RKO (cell line): ENCODE measurements at regions not wholly inside any gene's neighbourhood (a gene's known extent, or its start where the extent isn't known, plus 50 kb on each side); places are given as distances from the start of the nearest gene placed in this dataset.

Experiments
- DNase-seq: peaks from one replicate; pipeline ENCODE4 v3.0.0-alpha.2; 2016; ENCODE audit warnings: low spot score

GRCh38 chr2:23292024-23292423, 93.0 kb upstream of the KLHL29 start:
- no peak for DNase-seq

- DNase-seq, result no peak
These were observed 91.9 kb upstream of the KLHL29 start for GRCh38 chr2:23293063-23293462.

DNA sequence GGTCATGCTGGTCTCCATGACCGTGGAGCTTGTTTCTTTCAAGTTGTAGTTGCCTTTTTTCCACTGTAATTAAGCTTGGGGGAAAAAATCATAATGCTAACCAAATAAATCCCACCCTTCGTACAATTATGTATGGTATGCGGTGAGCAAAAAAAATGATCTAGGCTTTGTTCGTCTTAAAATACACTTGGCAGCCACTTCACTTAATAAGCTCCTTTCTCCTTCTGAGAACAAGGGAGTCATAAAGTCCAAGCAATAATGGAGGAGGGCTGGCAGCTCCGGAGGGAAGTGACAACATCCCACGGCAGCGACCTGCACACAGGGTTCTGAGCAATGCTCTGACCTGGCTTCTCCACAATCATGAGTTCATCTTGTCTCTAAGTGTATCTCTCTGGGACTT, 91.2 kb upstream of the KLHL29 start:
- no peak for DNase-seq

DNA sequence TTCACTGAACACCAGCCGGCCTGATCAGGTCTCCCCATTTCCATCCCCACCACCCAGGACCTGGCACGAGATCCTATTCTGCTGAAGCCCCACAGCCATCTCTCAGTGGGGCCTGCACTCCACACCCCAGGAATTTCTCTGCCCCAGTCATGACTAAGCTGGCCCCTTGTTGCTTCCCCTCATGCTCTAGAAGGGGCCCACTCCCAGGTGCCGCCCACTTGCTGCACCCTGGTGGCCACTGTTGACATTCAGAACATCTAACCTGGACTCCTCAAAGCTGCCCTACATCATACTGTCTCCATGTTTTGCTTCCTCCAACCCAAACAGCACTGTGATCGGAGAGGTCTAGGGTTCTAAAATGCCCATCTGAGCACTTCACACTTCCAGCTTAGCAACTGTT, 90.7 kb upstream of the KLHL29 start:
- DNase-seq, result no peak

DNA sequence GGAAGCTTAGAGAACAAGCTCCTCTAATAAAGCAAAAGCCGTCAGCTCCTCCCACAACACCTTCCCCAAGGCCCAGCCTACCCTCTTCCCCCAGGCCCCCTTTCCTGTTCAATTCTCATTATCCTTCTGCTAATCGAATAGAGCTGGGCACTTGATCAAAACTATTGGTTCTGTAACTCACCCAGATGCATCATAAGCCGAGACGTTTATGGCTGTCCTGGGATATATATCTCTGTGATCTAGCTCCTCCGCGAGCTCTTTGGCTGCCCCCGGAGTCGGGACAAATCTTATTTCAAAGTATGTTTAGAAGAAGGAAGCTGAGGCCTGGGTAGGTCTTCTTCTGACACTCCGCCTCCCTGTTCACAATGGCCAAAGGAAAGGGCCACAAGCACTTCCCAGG, 88.3 kb upstream of the KLHL29 start:
- no peak for DNase-seq

GRCh38 chr2:23297112-23297511, 87.9 kb upstream of the KLHL29 start:
- no peak for DNase-seq

- no peak for DNase-seq
These were observed 86.4 kb upstream of the KLHL29 start for GRCh38 chr2:23298551-23298950.

- DNase-seq, result no peak
These were observed 85.3 kb upstream of the KLHL29 start for GRCh38 chr2:23299476-23300195.

- no peak for DNase-seq
These were observed 83.8 kb upstream of the KLHL29 start for GRCh38 chr2:23301136-23301535.

GRCh38 chr2:23302591-23302990, 82.4 kb upstream of the KLHL29 start:
- no peak for DNase-seq

- no peak for DNase-seq
These were observed 78.6 kb upstream of the KLHL29 start for GRCh38 chr2:23306401-23306800.

GRCh38 chr2:23311186-23311585, 73.8 kb upstream of the KLHL29 start:
- peak; percentile 1 for DNase-seq

DNA sequence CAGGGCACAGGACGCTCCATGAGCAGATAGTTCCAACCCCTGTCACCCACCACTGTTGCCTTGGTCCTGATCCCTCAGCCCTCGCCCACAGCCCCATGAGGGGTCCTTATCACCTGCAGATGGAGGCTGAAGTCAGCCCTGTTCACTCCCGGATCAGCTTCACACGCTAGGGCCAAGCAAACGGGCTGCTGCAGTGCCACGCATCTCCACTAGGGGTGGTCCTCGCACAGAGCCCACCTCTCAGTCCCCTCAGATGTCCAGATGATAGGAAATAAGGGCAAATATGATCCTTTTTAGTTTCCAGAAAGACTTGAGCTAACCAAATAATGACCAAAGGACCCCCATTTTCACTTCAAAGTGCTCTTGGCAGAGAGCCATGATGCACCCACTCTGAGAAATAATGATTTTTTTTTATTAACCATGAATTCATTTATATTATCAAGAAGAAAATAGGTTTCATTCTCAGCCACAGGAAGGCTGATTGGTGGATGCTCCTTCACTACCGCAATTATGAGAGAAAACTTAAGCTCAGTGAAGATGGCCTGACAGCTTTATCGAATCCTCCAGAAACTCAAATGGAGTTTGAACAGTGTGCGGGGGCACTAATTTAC, 71.9 kb upstream of the KLHL29 start:
- peak; percentile 3 for DNase-seq

DNA sequence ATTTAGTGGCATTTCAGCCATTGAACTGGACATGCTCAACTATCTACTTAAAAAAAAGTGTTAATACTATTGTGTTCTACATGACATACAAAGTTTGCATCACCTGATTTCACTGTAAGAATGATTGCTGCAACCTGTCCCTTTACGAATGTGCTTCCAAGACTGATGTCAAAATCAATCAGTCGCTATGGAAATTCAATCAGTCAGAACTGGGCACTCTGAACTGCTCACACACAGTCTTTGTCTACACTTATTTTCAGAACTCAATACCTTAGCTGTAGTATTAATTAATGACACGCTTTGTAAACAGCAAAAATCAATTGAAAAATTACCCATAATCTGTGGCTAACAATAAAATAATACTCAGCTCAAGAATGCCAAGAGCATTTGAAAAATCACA, 70.3 kb upstream of the KLHL29 start:
- no peak for DNase-seq

DNA sequence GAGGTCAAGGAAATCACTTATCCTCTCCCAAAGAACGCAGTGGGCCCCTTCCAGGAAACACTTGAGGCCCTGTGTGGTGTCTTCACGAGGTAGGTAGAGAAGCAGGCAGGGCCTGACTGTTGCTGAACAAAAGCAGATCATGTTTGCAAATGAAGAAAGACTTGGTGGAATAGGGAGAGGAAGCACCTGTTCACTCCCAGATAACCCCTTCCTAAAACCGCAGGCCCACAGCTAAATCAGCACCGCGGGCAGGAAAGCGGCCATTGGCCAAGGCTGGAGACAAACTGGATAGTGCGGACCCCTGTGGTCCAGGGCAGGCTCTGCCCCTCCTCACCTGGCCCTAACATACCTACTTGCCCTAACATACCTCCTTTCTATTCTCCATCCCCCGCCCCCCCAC, 64.9 kb upstream of the KLHL29 start:
- DNase-seq, result no peak

DNA sequence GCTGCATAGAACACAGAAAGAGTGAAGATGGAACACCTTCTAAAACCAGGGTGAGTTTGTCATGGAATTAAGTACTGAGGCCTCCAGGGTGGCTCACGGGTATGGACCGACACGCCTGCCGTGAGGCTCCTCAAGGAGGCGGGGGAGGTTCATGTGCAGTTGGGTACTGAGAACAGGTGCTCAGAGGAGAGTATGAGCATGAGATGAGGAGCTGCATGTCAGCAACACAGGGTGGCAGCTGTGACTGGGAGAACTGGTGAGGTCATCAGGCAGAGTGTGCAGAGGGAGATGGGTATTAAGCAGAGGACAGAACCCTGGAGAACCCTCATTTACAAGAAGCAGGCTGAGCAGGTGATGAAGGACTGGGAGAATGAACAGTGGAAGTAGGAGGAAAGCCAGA, 63.2 kb upstream of the KLHL29 start:
- DNase-seq, result no peak

GRCh38 chr2:23322567-23323197, 62.3 kb upstream of the KLHL29 start:
- no peak for DNase-seq

DNA sequence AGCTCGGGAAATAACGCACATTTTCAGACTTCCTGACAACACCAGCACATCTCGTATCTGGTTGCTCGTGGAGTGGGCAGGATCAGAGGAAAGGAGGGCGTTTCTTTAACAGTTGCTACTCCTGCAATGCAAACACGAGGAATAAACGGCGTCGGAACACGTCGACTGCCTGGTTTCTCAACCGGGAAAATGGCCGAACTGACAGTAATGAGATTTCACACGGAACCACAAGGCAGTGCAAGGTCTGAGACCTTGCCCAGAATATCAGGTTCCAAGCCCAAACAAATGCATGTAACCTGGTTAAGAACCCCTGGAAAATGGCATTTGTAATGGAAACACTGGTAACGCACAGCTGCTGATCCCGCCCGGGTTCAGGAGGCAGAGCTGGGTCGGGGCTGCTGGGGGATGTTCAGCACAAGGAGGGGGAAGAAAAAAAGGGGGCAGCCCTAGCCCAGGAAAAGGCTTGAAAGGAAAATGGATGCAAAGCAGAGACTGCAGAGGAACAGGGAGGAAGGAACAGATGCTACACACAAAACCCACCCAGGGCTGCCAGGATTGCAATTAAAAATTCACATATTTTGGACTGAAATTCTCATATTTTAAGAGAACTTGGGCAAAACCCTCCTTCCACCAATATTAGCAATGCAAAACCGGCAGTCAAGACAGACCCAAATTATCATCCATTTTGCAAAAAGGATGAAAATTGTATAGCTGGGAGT, 61.6 kb upstream of the KLHL29 start:
- DNase-seq, result no peak

GRCh38 chr2:23323917-23324680, 60.9 kb upstream of the KLHL29 start:
- no peak for DNase-seq

GRCh38 chr2:23326330-23326729, 58.6 kb upstream of the KLHL29 start:
- DNase-seq, result no peak

DNA sequence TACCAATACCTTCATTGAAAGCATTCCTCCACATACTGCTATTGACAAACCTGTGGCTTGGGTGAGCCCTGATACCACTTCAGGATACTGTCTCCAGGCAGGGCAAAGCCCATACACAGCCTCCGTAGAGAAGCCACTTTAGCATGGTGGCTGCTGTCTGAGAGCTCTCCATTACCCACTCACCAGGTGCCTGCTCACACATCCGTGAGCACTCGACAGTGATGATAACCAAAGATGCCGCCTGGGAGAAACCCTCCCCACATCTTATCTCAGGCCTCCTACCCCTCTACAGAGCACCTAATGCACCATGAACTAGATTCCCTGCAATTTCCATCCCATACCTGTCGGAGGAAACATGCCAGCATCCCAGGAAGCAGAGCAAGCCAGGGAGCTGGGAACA, 57.6 kb upstream of the KLHL29 start:
- DNase-seq, result no peak

DNA sequence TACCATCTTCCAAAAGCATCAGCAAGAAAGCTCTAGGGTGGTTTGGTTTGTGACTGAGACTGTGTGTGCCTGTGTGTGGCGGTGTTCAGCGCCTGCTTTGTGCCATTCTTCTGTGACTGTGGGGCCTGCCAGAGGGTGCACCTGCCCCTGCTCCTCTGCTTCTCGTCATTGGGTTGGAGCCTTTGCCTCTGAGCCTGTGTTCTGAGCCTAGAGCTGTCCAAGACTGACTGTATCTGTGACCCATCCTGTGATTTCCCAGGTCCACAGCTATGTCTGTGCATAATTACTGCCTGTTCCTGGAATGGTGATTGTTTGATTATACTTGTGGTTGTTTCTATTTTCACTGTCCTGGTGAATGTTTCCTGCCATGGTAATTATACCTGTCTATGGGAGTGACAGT, 57.1 kb upstream of the KLHL29 start:
- DNase-seq, result no peak
